Skeletal muscle satellite cell (primary cell): ENCODE measurements at regions not wholly inside any gene's neighbourhood (a gene's known extent, or its start where the extent isn't known, plus 50 kb on each side); places are given as distances from the start of the nearest gene placed in this dataset.
"Not testable (repeated sequence)": the region's sequence is repeated elsewhere in the genome, so short reads cannot be mapped to it uniquely, and the experiment has no call there.

ENCODE experiments used
- H3K27me3 ChIP-seq: 2 replicates; pipeline ENCODE4 v1.7.0; 2013; ENCODE audit warnings: low read length; ENCODE audit not compliant: control insufficient read depth, insufficient read depth
- H3K36me3 ChIP-seq: 2 replicates; pipeline ENCODE4 v1.7.0; 2013; ENCODE audit warnings: mild to moderate bottlenecking, control low read depth, low read length; ENCODE audit not compliant: insufficient read depth
- H3K4me1 ChIP-seq: 2 replicates; pipeline ENCODE4 v1.7.0; 2013; ENCODE audit warnings: low read length; ENCODE audit not compliant: control insufficient read depth, insufficient read depth
- H3K4me2 ChIP-seq: 2 replicates; pipeline ENCODE4 v1.7.0; 2013; ENCODE audit warnings: mild to moderate bottlenecking, low read length
- H3K4me3 ChIP-seq: 2 replicates; pipeline ENCODE4 v1.7.0; 2013; ENCODE audit warnings: low read length
- H3K9ac ChIP-seq: 2 replicates; pipeline ENCODE4 v1.7.0; 2013; ENCODE audit warnings: mild to moderate bottlenecking, low read depth, low read length, moderate library complexity
- H3K9me3 ChIP-seq: replicated peaks from 2 replicates; pipeline ENCODE4 v1.7.0; 2013; ENCODE audit warnings: mild to moderate bottlenecking, control low read depth, low read length
- small RNA-seq: library from RNA; depleted of rRNA; stranded (forward); fragments of <200 nt; gene quantifications from one replicate; pipeline ENCODE3, GENCODE V24; 2012

- not testable (repeated sequence) for H3K36me3 ChIP-seq, H3K27me3 ChIP-seq, H3K4me1 ChIP-seq
Observed at GRCh38 chr4:18090447-18090846, 68.9 kb upstream of the LCORL start.

GRCh38 chr4:18082236-18082635, 60.7 kb upstream of the LCORL start:
- Histone ChIP-seq H3K9ac (no peak overlapping the region), H3K4me1 (no peaks in the 10 kb centered on the region), H3K36me3 (no peaks in the 10 kb centered on the region), H3K27me3 (no peaks in the 10 kb centered on the region), H3K9me3 (no peaks in the 10 kb centered on the region), H3K4me2 (no peak overlapping the region), H3K4me3 (no peak overlapping the region)

More at GRCh38 chr4:18090447-18090846, 68.9 kb upstream of the LCORL start:
- H3K9me3 ChIP-seq, H3K4me2 ChIP-seq, H3K9ac ChIP-seq, H3K4me3 ChIP-seq: not testable (repeated sequence)

GRCh38 chr4:18081708-18082107, 60.2 kb upstream of the LCORL start:
- Histone ChIP-seq H3K27me3 (no peaks in the 10 kb centered on the region), H3K36me3 (no peaks in the 10 kb centered on the region), H3K4me3 (no peak overlapping the region), H3K9ac (no peak overlapping the region), H3K4me1 (no peaks in the 10 kb centered on the region), H3K4me2 (no peak overlapping the region), H3K9me3 (no peaks in the 10 kb centered on the region)

GRCh38 chr4:18077808-18078207, 56.3 kb upstream of the LCORL start:
- no peak overlapping the region for H3K9ac ChIP-seq
- H3K4me2 ChIP-seq: no peak overlapping the region

GRCh38 chr4:18075823-18076433, 54.4 kb upstream of the LCORL start:
- Histone ChIP-seq H3K9me3 (no peaks in the 10 kb centered on the region), H3K4me2 (no peak overlapping the region), H3K9ac (no peak overlapping the region), H3K36me3 (no peaks in the 10 kb centered on the region), H3K4me1 (no peaks in the 10 kb centered on the region), H3K4me3 (no peak overlapping the region), H3K27me3 (no peaks in the 10 kb centered on the region)

More at GRCh38 chr4:18077808-18078207, 56.3 kb upstream of the LCORL start:
- Histone ChIP-seq H3K36me3 (no peaks in the 10 kb centered on the region), H3K27me3 (no peaks in the 10 kb centered on the region), H3K4me3 (no peak overlapping the region), H3K9me3 (no peaks in the 10 kb centered on the region), H3K4me1 (no peaks in the 10 kb centered on the region)

- Histone ChIP-seq H3K27me3 (no peaks in the 10 kb centered on the region), H3K9ac (no peak overlapping the region), H3K4me2 (no peak overlapping the region), H3K9me3 (no peaks in the 10 kb centered on the region), H3K4me1 (no peaks in the 10 kb centered on the region), H3K4me3 (no peak overlapping the region), H3K36me3 (no peaks in the 10 kb centered on the region)
Observed at GRCh38 chr4:18071894-18072293, 50.3 kb upstream of the LCORL start.

Small RNAs in the stretch of these regions (small RNA-seq; reads per million reads assigned to genes)
- 0.28 reads per million for gene RNA5SP157
